ENCODE measurements at regions not wholly inside any gene's neighbourhood (a gene's known extent, or its start where the extent isn't known, plus 50 kb on each side); places are given as distances from the start of the nearest gene placed in this dataset.

- ChIA-PET CTCF (no interaction called here), POLR2A (no interaction called here)
- 40% methylated on average over 3 of the region's 9 CpGs for WGBS (ENCODE audit: insufficient coverage)
- H3K27ac Mint-ChIP-seq = no peak overlapping the region
- H3K9me3 ChIP-seq = no peaks in the 10 kb centered on the region
- peaks cover 0 to 12% (median 2%) of the 10 kb centered on the region in 3 donors for H3K9me3 Mint-ChIP-seq
- H3K4me3 ChIP-seq (ENCODE audit: control insufficient read depth in 1 of 2, extremely low read depth in 1 of 2, low read length in 1 of 2) = no peak overlapping the region
- DNase-seq = no peak
- peaks cover 0 to 10% of the 10 kb centered on the region in 2 experiments for H3K27me3 ChIP-seq (replicated peaks in 1 of 2; ENCODE audit: control insufficient read depth in 2 of 2, extremely low read depth in 1 of 2, insufficient read depth in 2 of 2, low read length in 1 of 2)
- no peaks in the 10 kb centered on the region for H3K36me3 Mint-ChIP-seq
- peaks cover 0 to 3% of the 10 kb centered on the region in 2 donors for H3K27me3 Mint-ChIP-seq
- H3K4me1 ChIP-seq (ENCODE audit: control insufficient read depth in 1 of 2, extremely low read depth in 1 of 2, insufficient read depth in 2 of 2, low read length in 2 of 2) = no peaks in the 10 kb centered on the region
- no peak for ATAC-seq (replicated peaks in 1 of 4)
- H3K36me3 ChIP-seq (ENCODE audit: control insufficient read depth in 2 of 2, extremely low read depth in 1 of 2, insufficient read depth in 1 of 2, low read length in 1 of 2) = no peaks in the 10 kb centered on the region
- H3K4me1 Mint-ChIP-seq = no peaks in the 10 kb centered on the region
- H3K4me3 Mint-ChIP-seq = no peak overlapping the region
- no peak overlapping the region for H3K27ac ChIP-seq (ENCODE audit: low read length)
Measured at GRCh38 chr5:8012131-8012977, 143.4 kb downstream of the MTRR start.

DNA sequence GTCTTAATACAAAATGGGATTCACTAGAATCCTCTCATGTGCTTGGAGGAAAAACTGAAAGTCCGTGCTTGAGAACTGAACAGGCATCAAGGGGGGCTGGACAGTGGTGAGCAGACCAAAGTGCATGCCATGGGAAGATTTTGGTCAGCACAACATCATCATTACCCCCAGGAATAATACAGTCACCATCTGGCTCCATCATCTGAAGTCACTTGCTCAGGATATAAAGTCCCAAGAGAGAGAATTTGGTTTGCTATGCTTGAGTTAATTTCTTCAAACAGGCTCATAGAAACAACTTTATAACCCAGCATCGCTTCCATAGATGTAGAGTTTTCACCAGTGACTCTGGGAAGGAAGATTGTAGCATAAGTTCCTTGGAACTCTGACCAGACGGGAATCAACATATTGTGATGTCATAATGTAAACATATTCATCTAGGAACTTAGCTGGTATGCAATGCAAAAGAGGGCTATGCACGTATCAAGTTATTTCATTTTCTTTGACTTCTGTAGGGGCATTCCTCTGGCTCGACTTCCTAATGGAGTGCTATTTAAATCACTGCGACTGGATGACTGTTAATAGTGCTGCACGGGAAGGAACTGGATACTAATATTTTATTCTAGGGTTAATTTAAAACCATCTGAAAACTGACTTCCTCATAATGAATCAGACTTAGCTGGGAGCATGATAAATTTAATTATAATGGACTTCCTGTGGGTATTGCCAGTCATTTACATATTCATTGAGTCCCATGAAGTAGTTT, 145.2 kb downstream of the MTRR start:
- no peaks in the 10 kb centered on the region for H3K27me3 ChIP-seq (replicated peaks in 1 of 2; ENCODE audit: control insufficient read depth in 2 of 2, extremely low read depth in 1 of 2, insufficient read depth in 2 of 2, low read length in 1 of 2)
- POLR2A ChIA-PET = no interaction called here
- Mint-ChIP-seq H3K27me3 (peaks cover 0 to 3% of the 10 kb centered on the region in 2 donors), H3K9me3 (peaks cover 3 to 9% (median 5%) of the 10 kb centered on the region in 3 donors), H3K27ac (no peak overlapping the region), H3K4me1 (no peaks in the 10 kb centered on the region), H3K36me3 (no peaks in the 10 kb centered on the region), H3K4me3 (no peak overlapping the region)
- H3K9me3 ChIP-seq = no peaks in the 10 kb centered on the region
- no peak for ATAC-seq (replicated peaks in 1 of 4)
- no peaks in the 10 kb centered on the region for H3K4me1 ChIP-seq (ENCODE audit: control insufficient read depth in 1 of 2, extremely low read depth in 1 of 2, insufficient read depth in 2 of 2, low read length in 2 of 2)
- H3K4me3 ChIP-seq (ENCODE audit: control insufficient read depth in 1 of 2, extremely low read depth in 1 of 2, low read length in 1 of 2) = no peak overlapping the region
- no CpG with 5 or more reads among the region's 7 CpGs for WGBS (ENCODE audit: insufficient coverage)
- no peak overlapping the region for H3K27ac ChIP-seq (ENCODE audit: low read length)
- H3K36me3 ChIP-seq (ENCODE audit: control insufficient read depth in 2 of 2, extremely low read depth in 1 of 2, insufficient read depth in 1 of 2, low read length in 1 of 2) = no peaks in the 10 kb centered on the region
- CTCF ChIA-PET = no interaction called here
- DNase-seq = no peak

DNA sequence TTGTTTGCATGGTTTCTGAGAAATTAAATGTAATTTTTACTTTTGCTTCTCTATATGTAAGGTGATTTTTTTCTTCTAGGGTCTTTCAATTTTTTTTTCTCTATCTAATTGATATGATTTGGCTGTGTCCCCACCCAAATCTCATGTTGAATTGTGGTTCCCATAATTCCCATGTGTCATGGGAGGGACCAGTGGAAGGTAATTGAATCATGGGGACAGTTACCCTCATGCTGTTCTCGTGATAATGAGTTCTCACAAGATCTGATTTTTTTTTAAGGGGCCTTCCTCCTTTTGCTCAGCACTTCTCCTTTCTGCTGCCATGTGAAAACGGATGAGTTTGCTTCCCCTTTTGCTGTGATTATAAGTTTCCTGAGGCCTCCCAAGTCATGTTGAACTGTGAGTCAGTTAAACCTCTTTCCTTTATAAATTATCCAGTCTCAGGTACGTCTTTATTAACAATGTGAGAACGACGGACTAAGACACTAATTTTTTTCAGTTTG, 150.8 kb downstream of the MTRR start:
- Mint-ChIP-seq H3K9me3 (peaks cover 4 to 10% (median 8%) of the 10 kb centered on the region in 3 donors), H3K36me3 (no peaks in the 10 kb centered on the region), H3K27me3 (peaks cover 0 to 2% of the 10 kb centered on the region in 2 donors), H3K27ac (no peak overlapping the region), H3K4me3 (no peak overlapping the region), H3K4me1 (no peaks in the 10 kb centered on the region)
- ATAC-seq (replicated peaks in 1 of 4) (no peak), DNase-seq (no peak)
- Histone ChIP-seq H3K4me3 (ENCODE audit: control insufficient read depth in 1 of 2, extremely low read depth in 1 of 2, low read length in 1 of 2) (no peak overlapping the region), H3K9me3 (no peaks in the 10 kb centered on the region), H3K36me3 (ENCODE audit: control insufficient read depth in 2 of 2, extremely low read depth in 1 of 2, insufficient read depth in 1 of 2, low read length in 1 of 2) (no peaks in the 10 kb centered on the region), H3K27ac (ENCODE audit: low read length) (no peak overlapping the region), H3K4me1 (ENCODE audit: control insufficient read depth in 1 of 2, extremely low read depth in 1 of 2, insufficient read depth in 2 of 2, low read length in 2 of 2) (no peaks in the 10 kb centered on the region), H3K27me3 (replicated peaks in 1 of 2; ENCODE audit: control insufficient read depth in 2 of 2, extremely low read depth in 1 of 2, insufficient read depth in 2 of 2, low read length in 1 of 2) (no peaks in the 10 kb centered on the region)
- WGBS (ENCODE audit: insufficient coverage) = no CpG with 5 or more reads among the region's 5 CpGs
- CTCF ChIA-PET = no interaction called here
- POLR2A ChIA-PET = no interaction called here

- no peak for ATAC-seq (replicated peaks in 1 of 4)
Measured at GRCh38 chr5:8020861-8021514, 152.0 kb downstream of the MTRR start.

DNA sequence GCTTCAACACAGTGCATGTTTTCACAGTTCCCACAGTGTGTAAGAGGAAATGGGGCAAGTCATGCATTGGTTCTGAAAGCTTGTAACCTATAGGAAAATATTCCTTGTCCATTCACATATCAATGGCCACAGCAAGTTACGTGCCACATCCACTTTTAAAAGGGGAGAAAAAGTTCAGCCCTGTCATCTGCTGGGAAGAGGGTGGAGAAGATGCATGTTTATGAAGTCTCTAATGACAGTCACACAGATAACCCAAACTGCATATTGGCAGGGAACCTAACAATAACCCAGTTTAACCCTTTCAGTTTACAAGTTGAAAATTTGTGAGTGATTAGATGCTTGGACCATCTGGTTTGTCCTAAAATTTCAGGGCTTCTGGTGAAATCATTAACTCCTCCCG, 159.3 kb downstream of the MTRR start:
- Mint-ChIP-seq H3K9me3 (no peaks in the 10 kb centered on the region), H3K36me3 (no peaks in the 10 kb centered on the region), H3K4me3 (no peak overlapping the region), H3K27me3 (peaks cover 0 to 2% of the 10 kb centered on the region in 2 donors), H3K27ac (no peak overlapping the region), H3K4me1 (no peaks in the 10 kb centered on the region)
- WGBS (ENCODE audit: insufficient coverage) = no CpG with 5 or more reads among the region's 2 CpGs
- Histone ChIP-seq H3K4me3 (ENCODE audit: control insufficient read depth in 1 of 2, extremely low read depth in 1 of 2, low read length in 1 of 2) (no peak overlapping the region), H3K27ac (ENCODE audit: low read length) (no peak overlapping the region), H3K27me3 (replicated peaks in 1 of 2; ENCODE audit: control insufficient read depth in 2 of 2, extremely low read depth in 1 of 2, insufficient read depth in 2 of 2, low read length in 1 of 2) (no peaks in the 10 kb centered on the region), H3K36me3 (ENCODE audit: control insufficient read depth in 2 of 2, extremely low read depth in 1 of 2, insufficient read depth in 1 of 2, low read length in 1 of 2) (no peaks in the 10 kb centered on the region), H3K4me1 (ENCODE audit: control insufficient read depth in 1 of 2, extremely low read depth in 1 of 2, insufficient read depth in 2 of 2, low read length in 2 of 2) (no peaks in the 10 kb centered on the region), H3K9me3 (no peaks in the 10 kb centered on the region)
- ATAC-seq (replicated peaks in 1 of 4) = no peak
- CTCF ChIA-PET = no interaction called here
- DNase-seq = no peak
- POLR2A ChIA-PET = no interaction called here

More at GRCh38 chr5:8020861-8021514, 152.0 kb downstream of the MTRR start:
- POLR2A ChIA-PET = interaction anchor here in 1 of 2 donors (0.6 kb wide), 1 partner anchor 20 kb away, joined by 5 read pairs; no protein-coding TSS in a partner anchor
- Histone ChIP-seq H3K4me3 (ENCODE audit: control insufficient read depth in 1 of 2, extremely low read depth in 1 of 2, low read length in 1 of 2) (no peak overlapping the region), H3K27ac (ENCODE audit: low read length) (no peak overlapping the region), H3K36me3 (ENCODE audit: control insufficient read depth in 2 of 2, extremely low read depth in 1 of 2, insufficient read depth in 1 of 2, low read length in 1 of 2) (no peaks in the 10 kb centered on the region), H3K27me3 (replicated peaks in 1 of 2; ENCODE audit: control insufficient read depth in 2 of 2, extremely low read depth in 1 of 2, insufficient read depth in 2 of 2, low read length in 1 of 2) (no peaks in the 10 kb centered on the region), H3K9me3 (no peaks in the 10 kb centered on the region), H3K4me1 (ENCODE audit: control insufficient read depth in 1 of 2, extremely low read depth in 1 of 2, insufficient read depth in 2 of 2, low read length in 2 of 2) (no peaks in the 10 kb centered on the region)
- Mint-ChIP-seq H3K27me3 (peaks cover 0 to 2% of the 10 kb centered on the region in 2 donors), H3K36me3 (no peaks in the 10 kb centered on the region), H3K27ac (no peak overlapping the region), H3K4me1 (no peaks in the 10 kb centered on the region), H3K9me3 (peaks cover 4 to 10% (median 8%) of the 10 kb centered on the region in 3 donors), H3K4me3 (no peak overlapping the region)
- WGBS (ENCODE audit: insufficient coverage) = 33% methylated on average over 1 of the region's 5 CpGs
- CTCF ChIA-PET = no interaction called here
- DNase-seq = no peak

- H3K27ac ChIP-seq (ENCODE audit: low read length) = no peak overlapping the region
- 100% methylated on average over 2 of the region's 3 CpGs for WGBS (ENCODE audit: insufficient coverage)
- H3K27me3 Mint-ChIP-seq = peaks cover 0 to 5% of the 10 kb centered on the region in 2 donors
Measured at GRCh38 chr5:8033261-8033660, 164.3 kb downstream of the MTRR start.

More at GRCh38 chr5:8033261-8033660, 164.3 kb downstream of the MTRR start:
- H3K9me3 Mint-ChIP-seq = peaks cover 0 to 2% (median 0%) of the 10 kb centered on the region in 3 donors
- no peaks in the 10 kb centered on the region for H3K36me3 Mint-ChIP-seq
- H3K4me3 Mint-ChIP-seq = no peak overlapping the region
- CTCF ChIA-PET = no interaction called here
- no peak overlapping the region for H3K27ac Mint-ChIP-seq
- Histone ChIP-seq H3K36me3 (ENCODE audit: control insufficient read depth in 2 of 2, extremely low read depth in 1 of 2, insufficient read depth in 1 of 2, low read length in 1 of 2) (no peaks in the 10 kb centered on the region), H3K27me3 (replicated peaks in 1 of 2; ENCODE audit: control insufficient read depth in 2 of 2, extremely low read depth in 1 of 2, insufficient read depth in 2 of 2, low read length in 1 of 2) (no peaks in the 10 kb centered on the region), H3K4me1 (ENCODE audit: control insufficient read depth in 1 of 2, extremely low read depth in 1 of 2, insufficient read depth in 2 of 2, low read length in 2 of 2) (no peaks in the 10 kb centered on the region), H3K9me3 (no peaks in the 10 kb centered on the region), H3K4me3 (ENCODE audit: control insufficient read depth in 1 of 2, extremely low read depth in 1 of 2, low read length in 1 of 2) (no peak overlapping the region)
- DNase-seq (no peak), ATAC-seq (replicated peaks in 1 of 4) (no peak)
- POLR2A ChIA-PET = no interaction called here
- no peaks in the 10 kb centered on the region for H3K4me1 Mint-ChIP-seq
